Neural cell (in vitro differentiated cells): ENCODE measurements at regions not wholly inside any gene's neighbourhood (a gene's known extent, or its start where the extent isn't known, plus 50 kb on each side); places are given as distances from the start of the nearest gene placed in this dataset.

ENCODE experiments used
- H2AFZ ChIP-seq: fragments of 200-600, 300-800 bp; sonication (generic), shearing (Covaris generic); 2 replicates; pipeline ENCODE4 v1.6.0; 2014; ENCODE audit warnings: low read depth, mild to moderate bottlenecking, antibody characterized with exemption, low read length, moderate library complexity
- H3F3A ChIP-seq: fragments of 200-600 bp; shearing (Covaris generic); 2 replicates; pipeline ENCODE4 v1.6.1; 2016; ENCODE audit warnings: mild to moderate bottlenecking, moderate library complexity, mixed read lengths, antibody characterized with exemption, low read length; ENCODE audit not compliant: insufficient read depth, poor library complexity, severe bottlenecking
- H3K27ac ChIP-seq: fragments of 200-600, 300-800 bp; sonication (generic), shearing (Covaris generic); 2 replicates; pipeline ENCODE4 v1.5.1; 2014; ENCODE audit warnings: mild to moderate bottlenecking, low read length, moderate library complexity
- H3K27me3 ChIP-seq: fragments of 300-800, 200-600 bp; sonication (generic), shearing (Covaris generic); 2 replicates; pipeline ENCODE4 v1.6.0; 2014; ENCODE audit warnings: mild to moderate bottlenecking, low read depth, low read length, moderate library complexity; ENCODE audit not compliant: insufficient read depth
- H3K36me3 ChIP-seq: fragments of 300-800, 200-600 bp; sonication (generic), shearing (Covaris generic); 2 replicates; pipeline ENCODE4 v1.5.1; 2014; ENCODE audit warnings: mild to moderate bottlenecking, antibody characterized with exemption, low read length, moderate library complexity; ENCODE audit not compliant: insufficient read depth
- H3K4me2 ChIP-seq: fragments of 300-800, 200-600 bp; sonication (generic), shearing (Covaris generic); 2 replicates; pipeline ENCODE4 v1.6.0; 2014; ENCODE audit warnings: mild to moderate bottlenecking, low read length
- H3K4me3 ChIP-seq: fragments of 300-800, 200-600 bp; sonication (generic), shearing (Covaris generic); 2 replicates; pipeline ENCODE4 v1.5.1; 2014; ENCODE audit warnings: mild to moderate bottlenecking, low read length, moderate library complexity
- H3K79me2 ChIP-seq: fragments of 200-600 bp; shearing (Covaris generic); replicated peaks from 2 replicates; pipeline ENCODE4 v1.6.0; 2014; ENCODE audit warnings: mild to moderate bottlenecking, low read length, moderate library complexity; ENCODE audit not compliant: insufficient read depth
- H3K9ac ChIP-seq: fragments of 300-800, 200-600 bp; sonication (generic), shearing (Covaris generic); 2 replicates; pipeline ENCODE4 v1.6.1; 2016; ENCODE audit warnings: mild to moderate bottlenecking, low read length, mixed read lengths
- H3K9me2 ChIP-seq: fragments of 200-600 bp; shearing (Covaris generic); 2 replicates; pipeline ENCODE4 v1.6.1; 2016; ENCODE audit warnings: mild to moderate bottlenecking, low read length, mixed read lengths; ENCODE audit not compliant: insufficient read depth
- H3K9me3 ChIP-seq: fragments of 200-600, 300-800 bp; sonication (generic), shearing (Covaris generic); 2 replicates; pipeline ENCODE4 v1.6.1; 2016; ENCODE audit warnings: mild to moderate bottlenecking, mixed run types, low read length, moderate library complexity, mixed read lengths
- H4K20me1 ChIP-seq: fragments of 200-600 bp; shearing (Covaris generic); 2 replicates; pipeline ENCODE4 v1.6.1; 2016; ENCODE audit warnings: mild to moderate bottlenecking, mixed run types; ENCODE audit not compliant: insufficient read depth
- EP300 ChIP-seq: fragments of 450-650 bp; conservative IDR thresholded peaks from 2 replicates; pipeline ENCODE4 v1.6.1; 2014; ENCODE audit warnings: antibody characterized with exemption, mild to moderate bottlenecking, moderate library complexity; ENCODE audit not compliant: poor library complexity, severe bottlenecking
- EZH2 ChIP-seq: fragments of 200-600, 300-800 bp; shearing (Covaris generic), sonication (generic); IDR thresholded peaks from 2 replicates; pipeline ENCODE4 v1.6.1; 2014; ENCODE audit warnings: antibody characterized with exemption, low read length, borderline replicate concordance, mild to moderate bottlenecking; ENCODE audit not compliant: insufficient read depth, poor library complexity, severe bottlenecking
- MXI1 ChIP-seq: fragments of 450-650 bp; conservative IDR thresholded peaks from 2 replicates; pipeline ENCODE4 v1.6.1; 2014; ENCODE audit warnings: antibody characterized with exemption, mild to moderate bottlenecking; ENCODE audit not compliant: poor library complexity, severe bottlenecking
- POLR2AphosphoS5 ChIP-seq: IDR thresholded peaks from 2 replicates; pipeline ENCODE4 v1.6.1; 2012
- RAD21 ChIP-seq: fragments of 450-650 bp; conservative IDR thresholded peaks from 2 replicates; pipeline ENCODE4 v1.6.1; 2014; ENCODE audit warnings: antibody characterized with exemption, mild to moderate bottlenecking, moderate library complexity
- SMC3 ChIP-seq: fragments of 450-650 bp; conservative IDR thresholded peaks from 2 replicates; pipeline ENCODE4 v1.6.1; 2014; ENCODE audit warnings: antibody characterized with exemption, mild to moderate bottlenecking, moderate library complexity; ENCODE audit not compliant: poor library complexity
- TAF1 ChIP-seq: IDR thresholded peaks from 2 replicates; pipeline ENCODE4 v1.6.1; 2012; ENCODE audit warnings: low read depth
- TF ChIP-seq, protein P1 (sequence below): fragments of 450-650 bp; IDR thresholded peaks from 2 replicates; pipeline ENCODE4 v1.5.1; 2014; ENCODE audit warnings: antibody characterized with exemption, mild to moderate bottlenecking, moderate library complexity; ENCODE audit not compliant: poor library complexity, severe bottlenecking
- TF ChIP-seq, protein P2 (sequence below): IDR thresholded peaks from 2 replicates; pipeline ENCODE4 v1.6.1; 2012; ENCODE audit warnings: borderline replicate concordance

DNA sequence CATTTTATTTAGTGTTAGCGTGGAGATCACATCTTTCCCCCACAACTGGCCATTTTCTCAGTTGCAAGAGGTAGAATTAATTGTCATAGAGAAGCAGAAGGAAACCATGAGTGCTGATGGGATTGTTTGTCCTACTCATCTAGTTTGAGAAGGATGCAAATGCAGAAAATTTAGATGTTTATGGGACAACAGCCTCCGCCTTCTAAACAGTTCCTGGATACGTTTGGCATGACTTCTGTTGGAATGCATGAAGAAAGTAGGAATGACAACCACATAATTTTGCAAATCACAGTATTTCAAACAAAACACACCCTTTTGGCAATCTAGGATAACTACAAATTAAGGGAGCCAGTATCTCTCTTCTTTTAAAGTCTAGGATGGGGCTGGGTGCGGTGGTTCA is 240.1 kb upstream of the SUCLG2 start:
- Histone ChIP-seq H3K27me3 (no peaks in the 10 kb centered on the region), H2AFZ (no peak overlapping the region), H3K4me3 (no peak overlapping the region), H4K20me1 (no peaks in the 10 kb centered on the region), H3K79me2 (no peaks in the 10 kb centered on the region), H3F3A (no peaks in the 10 kb centered on the region), H3K4me2 (no peak overlapping the region), H3K27ac (no peak overlapping the region), H3K36me3 (no peaks in the 10 kb centered on the region), H3K9ac (no peak overlapping the region), H3K9me3 (no peaks in the 10 kb centered on the region), H3K9me2 (no peaks in the 10 kb centered on the region)
- TF ChIP-seq, protein P1, sequence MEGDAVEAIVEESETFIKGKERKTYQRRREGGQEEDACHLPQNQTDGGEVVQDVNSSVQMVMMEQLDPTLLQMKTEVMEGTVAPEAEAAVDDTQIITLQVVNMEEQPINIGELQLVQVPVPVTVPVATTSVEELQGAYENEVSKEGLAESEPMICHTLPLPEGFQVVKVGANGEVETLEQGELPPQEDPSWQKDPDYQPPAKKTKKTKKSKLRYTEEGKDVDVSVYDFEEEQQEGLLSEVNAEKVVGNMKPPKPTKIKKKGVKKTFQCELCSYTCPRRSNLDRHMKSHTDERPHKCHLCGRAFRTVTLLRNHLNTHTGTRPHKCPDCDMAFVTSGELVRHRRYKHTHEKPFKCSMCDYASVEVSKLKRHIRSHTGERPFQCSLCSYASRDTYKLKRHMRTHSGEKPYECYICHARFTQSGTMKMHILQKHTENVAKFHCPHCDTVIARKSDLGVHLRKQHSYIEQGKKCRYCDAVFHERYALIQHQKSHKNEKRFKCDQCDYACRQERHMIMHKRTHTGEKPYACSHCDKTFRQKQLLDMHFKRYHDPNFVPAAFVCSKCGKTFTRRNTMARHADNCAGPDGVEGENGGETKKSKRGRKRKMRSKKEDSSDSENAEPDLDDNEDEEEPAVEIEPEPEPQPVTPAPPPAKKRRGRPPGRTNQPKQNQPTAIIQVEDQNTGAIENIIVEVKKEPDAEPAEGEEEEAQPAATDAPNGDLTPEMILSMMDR, result no peak
- no peak for TF ChIP-seq POLR2AphosphoS5
- TF ChIP-seq MXI1, result no peak
- TF ChIP-seq TAF1, result no peak
- TF ChIP-seq, protein P2, sequence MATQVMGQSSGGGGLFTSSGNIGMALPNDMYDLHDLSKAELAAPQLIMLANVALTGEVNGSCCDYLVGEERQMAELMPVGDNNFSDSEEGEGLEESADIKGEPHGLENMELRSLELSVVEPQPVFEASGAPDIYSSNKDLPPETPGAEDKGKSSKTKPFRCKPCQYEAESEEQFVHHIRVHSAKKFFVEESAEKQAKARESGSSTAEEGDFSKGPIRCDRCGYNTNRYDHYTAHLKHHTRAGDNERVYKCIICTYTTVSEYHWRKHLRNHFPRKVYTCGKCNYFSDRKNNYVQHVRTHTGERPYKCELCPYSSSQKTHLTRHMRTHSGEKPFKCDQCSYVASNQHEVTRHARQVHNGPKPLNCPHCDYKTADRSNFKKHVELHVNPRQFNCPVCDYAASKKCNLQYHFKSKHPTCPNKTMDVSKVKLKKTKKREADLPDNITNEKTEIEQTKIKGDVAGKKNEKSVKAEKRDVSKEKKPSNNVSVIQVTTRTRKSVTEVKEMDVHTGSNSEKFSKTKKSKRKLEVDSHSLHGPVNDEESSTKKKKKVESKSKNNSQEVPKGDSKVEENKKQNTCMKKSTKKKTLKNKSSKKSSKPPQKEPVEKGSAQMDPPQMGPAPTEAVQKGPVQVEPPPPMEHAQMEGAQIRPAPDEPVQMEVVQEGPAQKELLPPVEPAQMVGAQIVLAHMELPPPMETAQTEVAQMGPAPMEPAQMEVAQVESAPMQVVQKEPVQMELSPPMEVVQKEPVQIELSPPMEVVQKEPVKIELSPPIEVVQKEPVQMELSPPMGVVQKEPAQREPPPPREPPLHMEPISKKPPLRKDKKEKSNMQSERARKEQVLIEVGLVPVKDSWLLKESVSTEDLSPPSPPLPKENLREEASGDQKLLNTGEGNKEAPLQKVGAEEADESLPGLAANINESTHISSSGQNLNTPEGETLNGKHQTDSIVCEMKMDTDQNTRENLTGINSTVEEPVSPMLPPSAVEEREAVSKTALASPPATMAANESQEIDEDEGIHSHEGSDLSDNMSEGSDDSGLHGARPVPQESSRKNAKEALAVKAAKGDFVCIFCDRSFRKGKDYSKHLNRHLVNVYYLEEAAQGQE, result no peak
- TF ChIP-seq SMC3, result no peak
- no peak for TF ChIP-seq RAD21
- no peak for TF ChIP-seq EZH2
- no peak for TF ChIP-seq EP300

DNA sequence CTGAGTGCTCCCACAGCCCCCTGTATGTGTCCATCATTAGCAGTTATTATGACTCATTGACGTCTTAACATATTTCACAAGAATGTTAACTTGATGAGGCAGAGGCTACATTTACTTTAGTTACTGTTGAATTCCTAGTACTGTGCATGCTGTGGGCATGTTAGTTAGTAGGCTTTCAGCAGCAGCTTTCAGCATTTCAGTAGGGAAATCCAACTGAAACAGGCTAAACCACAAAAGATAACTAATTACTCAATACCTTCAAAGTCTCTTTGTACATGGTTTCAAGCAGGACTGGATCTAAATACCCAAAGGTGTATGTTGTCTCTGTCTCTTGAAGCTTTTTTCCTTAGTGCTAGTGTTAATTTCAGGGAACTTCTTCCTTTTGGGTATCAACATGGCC is 229.9 kb upstream of the SUCLG2 start:
- no peak overlapping the region for H3K4me3 ChIP-seq
- H3F3A ChIP-seq, result no peaks in the 10 kb centered on the region
- no peaks in the 10 kb centered on the region for H3K9me3 ChIP-seq
- H3K27ac ChIP-seq, result no peak overlapping the region
- no peak overlapping the region for H3K9ac ChIP-seq
- H3K36me3 ChIP-seq, result no peaks in the 10 kb centered on the region
- no peaks in the 10 kb centered on the region for H3K27me3 ChIP-seq
- no peaks in the 10 kb centered on the region for H3K9me2 ChIP-seq
- no peak overlapping the region for H2AFZ ChIP-seq
- H3K79me2 ChIP-seq, result no peaks in the 10 kb centered on the region
- no peaks in the 10 kb centered on the region for H4K20me1 ChIP-seq
- no peak overlapping the region for H3K4me2 ChIP-seq
- TF ChIP-seq TAF1 (no peak), EP300 (no peak), EZH2 (no peak), POLR2AphosphoS5 (no peak), MXI1 (no peak), RAD21 (no peak), SMC3 (no peak)
- TF ChIP-seq, protein P2, result no peak
- TF ChIP-seq, protein P1, result no peak
